SU-DHL-6 (cell line): ENCODE measurements at regions not wholly inside any gene's neighbourhood (a gene's known extent, or its start where the extent isn't known, plus 50 kb on each side); places are given as distances from the start of the nearest gene placed in this dataset.

Source experiments
- CTCF ChIP-seq: fragments of 200-600 bp; sonication (generic); IDR thresholded peaks from one replicate; pipeline ENCODE4 v1.5.1; 2017; ENCODE audit warnings: antibody characterized with exemption, mild to moderate bottlenecking, low read length, moderate library complexity; ENCODE audit not compliant: insufficient read depth, poor library complexity, severe bottlenecking
- EZH2phosphoT487 ChIP-seq: fragments of 200-600 bp; sonication (generic), shearing (Covaris generic); conservative IDR thresholded peaks from 2 replicates; pipeline ENCODE4 v1.6.1; 2018; ENCODE audit warnings: mild to moderate bottlenecking, antibody characterized with exemption, low read length, moderate library complexity, mixed read lengths

DNA sequence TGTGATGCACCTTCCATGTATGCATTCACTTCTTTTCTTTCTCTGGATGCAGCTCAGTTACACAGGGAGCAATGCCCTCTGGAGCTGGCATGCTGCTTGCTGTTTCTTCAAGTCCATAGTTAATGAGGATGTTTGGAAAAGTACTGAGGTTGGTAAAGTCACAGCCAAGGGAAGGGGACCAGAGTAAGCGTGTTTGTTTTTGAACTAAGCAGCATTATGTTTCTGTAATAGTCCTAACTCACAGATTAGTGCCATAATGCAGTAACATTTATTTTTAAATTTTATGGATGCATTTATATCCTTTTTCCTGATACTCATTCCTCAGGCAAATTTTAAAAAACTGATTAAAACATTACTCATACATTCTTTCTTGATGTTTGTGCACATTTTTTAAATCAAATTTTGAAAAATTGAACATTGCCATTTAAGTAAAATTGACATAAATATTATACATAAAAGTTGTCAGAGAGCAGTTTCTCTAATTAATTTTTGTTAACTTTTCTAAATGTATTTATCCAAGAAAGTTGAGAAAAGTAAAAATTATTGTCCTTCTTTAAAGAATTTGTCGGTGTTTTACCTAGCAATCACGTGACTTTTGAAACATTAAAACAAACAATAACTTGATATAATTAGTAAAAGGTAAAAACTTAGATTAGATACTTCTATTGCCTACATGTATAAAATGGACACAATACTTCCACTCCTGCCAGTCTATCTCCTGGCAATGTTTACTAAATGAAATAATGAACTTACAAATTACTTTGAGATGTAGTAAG lies 659.6 kb upstream of the ANKRD30A start:
- no peak for TF ChIP-seq CTCF
- TF ChIP-seq EZH2phosphoT487, result no peak
